WTC11 (cell line): ENCODE measurements at regions not wholly inside any gene's neighbourhood (a gene's known extent, or its start where the extent isn't known, plus 50 kb on each side); places are given as distances from the start of the nearest gene placed in this dataset.

Experiments
- ATAC-seq: fragments of 200-7000 bp; cut with Tn5 transposase; 2 replicates; pipeline ENCODE4 v1.10.0; 2021; ENCODE audit warnings: mild to moderate bottlenecking, moderate library complexity
- CTCF ChIA-PET: fragments of 300-600 bp; sonication (Branson Sonifier 250); formaldehyde crosslinking; loops from one replicate; lab custom pipeline; 2021; ENCODE audit warnings: antibody characterized with exemption; lab: Charles Lee
- POLR2A ChIA-PET: fragments of 350-600 bp; sonication (Branson Sonifier 250); formaldehyde crosslinking; loops from one replicate; lab custom pipeline; 2021; ENCODE audit warnings: antibody characterized with exemption; lab: Charles Lee
- DNase-seq: peaks from one replicate; pipeline ENCODE4 v3.0.0; 2021; ENCODE audit warnings: low spot score
- H3K27ac Mint-ChIP-seq: 2 replicates; pipeline ENCODE4 v1.8.0; 2021; ENCODE audit warnings: mixed read lengths
- H3K27me3 Mint-ChIP-seq: 2 replicates; pipeline ENCODE4 v1.8.0; 2021; ENCODE audit warnings: low read depth, mild to moderate bottlenecking, moderate library complexity, mixed read lengths
- H3K36me3 Mint-ChIP-seq: 2 replicates; pipeline ENCODE4 v1.8.0; 2021; ENCODE audit warnings: mixed read lengths
- H3K4me1 Mint-ChIP-seq: 2 replicates; pipeline ENCODE4 v1.8.0; 2022; ENCODE audit warnings: mixed read lengths
- H3K4me3 Mint-ChIP-seq: 2 replicates; pipeline ENCODE4 v1.8.0; 2021; ENCODE audit warnings: mild to moderate bottlenecking, moderate library complexity, mixed read lengths
- H3K9me3 Mint-ChIP-seq: 2 replicates; pipeline ENCODE4 v1.8.0; 2021; ENCODE audit warnings: mixed read lengths
- AR ChIP-seq: fragments of 250-450 bp; sonication (Bioruptor Pico); IDR thresholded peaks from 2 replicates; pipeline ENCODE4 v1.9.0; 2021; ENCODE audit warnings: mild to moderate bottlenecking
- ATF1 ChIP-seq: sonication (generic); formaldehyde crosslinking; IDR thresholded peaks from 2 replicates; pipeline ENCODE4 v1.8.1; 2023; ENCODE audit warnings: mild to moderate bottlenecking, moderate library complexity, missing genetic modification reagents
- ATF2 ChIP-seq: sonication (generic); formaldehyde crosslinking; IDR thresholded peaks from 2 replicates; pipeline ENCODE4 v1.8.1; 2022; ENCODE audit warnings: low read depth, missing genetic modification reagents, borderline replicate concordance
- CTCF ChIP-seq: fragments of 200-600 bp; IDR thresholded peaks from 2 replicates; pipeline ENCODE4 v1.8.0; 2022; ENCODE audit warnings: antibody characterized with exemption
- FOXJ3 ChIP-seq: sonication (generic); formaldehyde crosslinking; IDR thresholded peaks from 2 replicates; pipeline ENCODE4 v1.9.0; 2021; ENCODE audit warnings: missing genetic modification reagents, mild to moderate bottlenecking, borderline replicate concordance
- GTF2I ChIP-seq: fragments of 250-450 bp; sonication (Bioruptor Pico); conservative IDR thresholded peaks from 2 replicates; pipeline ENCODE4 v1.4.0; 2021; ENCODE audit warnings: mild to moderate bottlenecking
- IRF1 ChIP-seq: sonication (generic); formaldehyde crosslinking; IDR thresholded peaks from 2 replicates; pipeline ENCODE4 v1.8.0; 2023; ENCODE audit warnings: missing genetic modification reagents
- MLX ChIP-seq: sonication (generic); formaldehyde crosslinking; IDR thresholded peaks from 2 replicates; pipeline ENCODE4 v1.8.1; 2023; ENCODE audit warnings: mild to moderate bottlenecking, missing genetic modification reagents, moderate library complexity
- PRDM15 ChIP-seq: sonication (generic); formaldehyde crosslinking; IDR thresholded peaks from 2 replicates; pipeline ENCODE4 v1.8.0; 2022; ENCODE audit warnings: missing genetic modification reagents
- STAT6 ChIP-seq: sonication (generic); formaldehyde crosslinking; conservative IDR thresholded peaks from 2 replicates; pipeline ENCODE4 v1.8.1; 2023; ENCODE audit warnings: mild to moderate bottlenecking, low read depth, missing genetic modification reagents, moderate library complexity
- TCF7 ChIP-seq: sonication (generic); formaldehyde crosslinking; IDR thresholded peaks from 2 replicates; pipeline ENCODE4 v1.8.0; 2022; ENCODE audit warnings: mild to moderate bottlenecking, low read depth, missing genetic modification reagents, moderate library complexity
- TEAD4 ChIP-seq: sonication (generic); formaldehyde crosslinking; IDR thresholded peaks from 2 replicates; pipeline ENCODE4 v1.8.0; 2022; ENCODE audit warnings: mild to moderate bottlenecking, missing genetic modification reagents
- ZNF263 ChIP-seq: sonication (generic); formaldehyde crosslinking; IDR thresholded peaks from 2 replicates; pipeline ENCODE4 v1.8.1; 2022; ENCODE audit warnings: low read depth, mild to moderate bottlenecking, moderate library complexity, missing genetic modification reagents
- ZNF671 ChIP-seq: fragments of 250-450 bp; sonication (Bioruptor Pico); IDR thresholded peaks from 2 replicates; pipeline ENCODE4 v1.8.0; 2021; ENCODE audit warnings: mild to moderate bottlenecking

GRCh38 chr2:142750858-142751257 is 126.6 kb upstream of the KYNU start:
- H3K4me1 Mint-ChIP-seq = no peaks in the 10 kb centered on the region
- TF ChIP-seq FOXJ3 (CRISPR knock-in tag) (no peak), GTF2I (CRISPR knock-in tag) (no peak), TEAD4 (no peak), CTCF (no peak), PRDM15 (CRISPR knock-in tag) (no peak), MLX (CRISPR knock-in tag) (no peak), ZNF671 (CRISPR knock-in tag) (no peak), AR (CRISPR knock-in tag) (no peak), TCF7 (CRISPR knock-in tag) (no peak), STAT6 (no peak), ATF1 (CRISPR knock-in tag) (no peak), ATF2 (CRISPR knock-in tag) (no peak), IRF1 (CRISPR knock-in tag) (no peak), ZNF263 (CRISPR knock-in tag) (no peak)
- no peak overlapping the region for H3K4me3 Mint-ChIP-seq
- H3K9me3 Mint-ChIP-seq = peaks cover 3% of the 10 kb centered on the region
- no peak for DNase-seq
- no peaks in the 10 kb centered on the region for H3K27me3 Mint-ChIP-seq
- ChIA-PET CTCF (no interaction called here), POLR2A (no interaction called here)
- H3K36me3 Mint-ChIP-seq = peaks cover 2% of the 10 kb centered on the region; the same call in 1 of the 2 replicates
- ATAC-seq = no peak
- H3K27ac Mint-ChIP-seq = no peak overlapping the region
